HG03097 (cell line): ENCODE measurements at regions not wholly inside any gene's neighbourhood (a gene's known extent, or its start where the extent isn't known, plus 50 kb on each side); places are given as distances from the start of the nearest gene placed in this dataset.
"Not testable (repeated sequence)": the region's sequence is repeated elsewhere in the genome, so short reads cannot be mapped to it uniquely, and the experiment has no call there.

Source experiments
- ATAC-seq: cut with Tn5 transposase; IDR thresholded peaks from one replicate; pipeline ENCODE4 v1.9.1; 2021; ENCODE audit not compliant: unreplicated experiment, low FRiP score

- no peak for ATAC-seq
These were observed 105.3 kb upstream of the C2CD4B start for GRCh38 chr15:62270216-62270921.

GRCh38 chr15:62272290-62272689 is 107.2 kb upstream of the C2CD4B start:
- ATAC-seq, result no peak

- ATAC-seq, result no peak
These were observed 110.7 kb upstream of the C2CD4B start for GRCh38 chr15:62275831-62276230.

GRCh38 chr15:62277816-62278394 is 112.8 kb upstream of the C2CD4B start:
- no peak for ATAC-seq

- no peak for ATAC-seq
These were observed 113.4 kb upstream of the C2CD4B start for GRCh38 chr15:62278534-62278933.

- ATAC-seq, result no peak
These were observed 114.0 kb upstream of the C2CD4B start for GRCh38 chr15:62279041-62279440.

GRCh38 chr15:62280625-62281024 is 115.5 kb upstream of the C2CD4B start:
- ATAC-seq, result no peak

- not testable (repeated sequence) for ATAC-seq
These were observed 116.7 kb upstream of the C2CD4B start for GRCh38 chr15:62281801-62282200.

GRCh38 chr15:62287066-62287857 is 122.2 kb upstream of the C2CD4B start:
- ATAC-seq, result no peak

GRCh38 chr15:62288361-62289017 is 123.4 kb upstream of the C2CD4B start:
- ATAC-seq, result no peak

- ATAC-seq, result no peak
These were observed 126.2 kb upstream of the C2CD4B start for GRCh38 chr15:62291262-62291661.

- no peak for ATAC-seq
These were observed 131.8 kb upstream of the C2CD4B start for GRCh38 chr15:62296756-62297507.

GRCh38 chr15:62297522-62297921 is 132.4 kb upstream of the C2CD4B start:
- ATAC-seq, result no peak

GRCh38 chr15:62297933-62298332 is 132.8 kb upstream of the C2CD4B start:
- no peak for ATAC-seq

GRCh38 chr15:62298811-62299210 is 133.7 kb upstream of the C2CD4B start:
- no peak for ATAC-seq

GRCh38 chr15:62299541-62299940 is 134.5 kb upstream of the C2CD4B start:
- ATAC-seq, result no peak

- no peak for ATAC-seq
These were observed 137.0 kb upstream of the C2CD4B start for GRCh38 chr15:62301993-62302675.

GRCh38 chr15:62306851-62307504 is 141.9 kb upstream of the C2CD4B start:
- no peak for ATAC-seq

- no peak for ATAC-seq
These were observed 142.5 kb upstream of the C2CD4B start for GRCh38 chr15:62307551-62307950.
